H1 (cell line): ENCODE measurements at regions not wholly inside any gene's neighbourhood (a gene's known extent, or its start where the extent isn't known, plus 50 kb on each side); places are given as distances from the start of the nearest gene placed in this dataset.

Experiments used
- CTCF ChIA-PET: fragments of 300-600 bp; sonication (Branson Sonifier 250); formaldehyde crosslinking; loops from one replicate; lab custom pipeline; 2021; ENCODE audit not compliant: partially characterized antibody; lab: Charles Lee
- POLR2A ChIA-PET: fragments of 300-600 bp; sonication (Branson Sonifier 250); formaldehyde crosslinking; loops from one replicate; lab custom pipeline; 2021; ENCODE audit warnings: inconsistent platforms; ENCODE audit not compliant: partially characterized antibody; lab: Charles Lee
- DNase-seq, 2 experiments: peaks; one replicate each; pipeline versions ENCODE4 v3.0.0 to v3.0.0-alpha.2; 2010 to 2022; ENCODE audit warnings: low spot score in 2 of 2, low read depth in 1 of 2, mixed read lengths in 1 of 2
- FAIRE-seq: peaks from 2 replicates; lab custom pipeline; 2011; peaks lifted over from hg19 to GRCh38; lab: Jason Lieb, UNC
- H2AFZ ChIP-seq: 2 replicates; pipeline ENCODE4 v1.8.1; 2012; ENCODE audit warnings: low read length, inconsistent platforms
- H2AK5ac ChIP-seq: 2 replicates; pipeline ENCODE4 v1.6.1; 2013; ENCODE audit warnings: low read depth, low read length
- H2BK120ac ChIP-seq: replicated peaks from 2 replicates; pipeline ENCODE3; 2013; ENCODE audit warnings: low read depth, low read length, inconsistent platforms
- H2BK12ac ChIP-seq: 2 replicates; pipeline ENCODE4 v1.6.1; 2013; ENCODE audit warnings: low read depth, low read length
- H2BK15ac ChIP-seq: 2 replicates; pipeline ENCODE4 v1.6.1; 2013; ENCODE audit warnings: low read length
- H2BK20ac ChIP-seq: 2 replicates; pipeline ENCODE4 v1.6.1; 2013; ENCODE audit warnings: low read length
- H2BK5ac ChIP-seq: 2 replicates; pipeline ENCODE4 v1.6.1; 2013; ENCODE audit warnings: low read depth, low read length
- H3K14ac ChIP-seq: 2 replicates; pipeline ENCODE4 v1.6.1; 2013; ENCODE audit warnings: inconsistent platforms; ENCODE audit not compliant: insufficient read length
- H3K18ac ChIP-seq: 2 replicates; pipeline ENCODE4 v1.6.1; 2013; ENCODE audit warnings: low read length; ENCODE audit errors: extremely low read depth
- H3K23ac ChIP-seq: 2 replicates; pipeline ENCODE4 v1.6.1; 2013; ENCODE audit warnings: inconsistent platforms; ENCODE audit not compliant: insufficient read length
- H3K23me2 ChIP-seq: 2 replicates; pipeline ENCODE4 v1.6.1; 2013; ENCODE audit warnings: low read depth, low read length
- H3K27ac ChIP-seq: 2 replicates; pipeline ENCODE4 v1.6.1; 2011; ENCODE audit warnings: low read depth, low read length, inconsistent platforms
- H3K27me3 ChIP-seq, 4 experiments: replicated peaks in 1 of 4; 1 replicate in 1 of 4; 2 replicates in 3 of 4; pipeline versions ENCODE4 v1.6.1 to v1.8.1; 2011 to 2013; ENCODE audit warnings: low read length in 3 of 4, mild to moderate bottlenecking in 3 of 4, inconsistent platforms in 2 of 4, mixed read lengths in 2 of 4, moderate library complexity in 1 of 4; ENCODE audit not compliant: control insufficient read depth in 3 of 4, insufficient read depth in 3 of 4; ENCODE audit errors: extremely low read depth in 1 of 4
- H3K36me3 ChIP-seq, 4 experiments: 2 replicates each; pipeline versions ENCODE4 v1.6.1 to v1.8.1; 2011 to 2013; ENCODE audit warnings: mild to moderate bottlenecking in 4 of 4, low read length in 3 of 4, moderate library complexity in 2 of 4, control low read depth in 1 of 4, inconsistent platforms in 1 of 4; ENCODE audit not compliant: insufficient read depth in 4 of 4, control insufficient read depth in 2 of 4
- H3K4ac ChIP-seq: replicated peaks from 2 replicates; pipeline ENCODE3; 2013; ENCODE audit warnings: low read length, low read depth, mixed read lengths, inconsistent platforms; ENCODE audit not compliant: insufficient read length
- H3K4me1 ChIP-seq, 4 experiments: replicated peaks in 1 of 4; 1 replicate in 1 of 4; 2 replicates in 3 of 4; pipeline versions ENCODE4 v1.6.1 to v1.8.1; 2011 to 2013; ENCODE audit warnings: low read length in 3 of 4, inconsistent platforms in 2 of 4, mixed read lengths in 1 of 4; ENCODE audit not compliant: insufficient read depth in 4 of 4, control insufficient read depth in 3 of 4
- H3K4me2 ChIP-seq, 2 experiments: 2 replicates each; pipeline versions ENCODE4 v1.6.1 to v1.8.1; 2011 to 2013; ENCODE audit warnings: low read depth in 2 of 2, low read length in 2 of 2, control low read depth in 1 of 2, inconsistent platforms in 1 of 2, mild to moderate bottlenecking in 1 of 2; ENCODE audit not compliant: insufficient read depth in 1 of 2
- H3K4me3 ChIP-seq, 4 experiments: fragments of 200-600, 300-600 bp in 1 of 4; sonication (generic), shearing (Covaris generic), sonication (Bioruptor Twin) in 1 of 4; 2 replicates each; pipeline versions ENCODE4 v1.5.1 to v1.8.1; 2011 to 2016; ENCODE audit warnings: low read length in 4 of 4, low read depth in 3 of 4, control low read depth in 2 of 4, inconsistent platforms in 2 of 4, mild to moderate bottlenecking in 2 of 4, mixed read lengths in 1 of 4, moderate library complexity in 1 of 4; ENCODE audit not compliant: insufficient read depth in 2 of 4; ENCODE audit errors: extremely low read depth in 1 of 4
- H3K56ac ChIP-seq: replicated peaks from 2 replicates; pipeline ENCODE3; 2013; ENCODE audit warnings: low read depth, mild to moderate bottlenecking, mixed read lengths, low read length, inconsistent platforms; ENCODE audit not compliant: insufficient read length
- H3K79me1 ChIP-seq: 2 replicates; pipeline ENCODE4 v1.6.1; 2013; ENCODE audit warnings: low read depth, low read length, control low read depth
- H3K79me2 ChIP-seq, 2 experiments: 2 replicates each; pipeline versions ENCODE4 v1.6.1 to v1.8.1; 2012 to 2013; ENCODE audit warnings: low read length in 2 of 2, mild to moderate bottlenecking in 2 of 2, inconsistent platforms in 1 of 2; ENCODE audit not compliant: insufficient read depth in 2 of 2, control insufficient read depth in 1 of 2
- H3K9ac ChIP-seq, 4 experiments: replicated peaks in 1 of 4; 1 replicate in 1 of 4; 2 replicates in 3 of 4; pipeline versions ENCODE4 v1.6.1 to v1.8.1; 2011 to 2013; ENCODE audit warnings: low read depth in 3 of 4, low read length in 3 of 4, control low read depth in 2 of 4, mild to moderate bottlenecking in 2 of 4, moderate library complexity in 2 of 4, inconsistent platforms in 1 of 4; ENCODE audit errors: extremely low read depth in 1 of 4
- H3K9me3 ChIP-seq, 2 experiments: 2 replicates each; pipeline versions ENCODE4 v1.6.1 to v1.8.1; 2012 to 2013; ENCODE audit warnings: mild to moderate bottlenecking in 2 of 2, moderate library complexity in 2 of 2, control low read depth in 1 of 2, inconsistent platforms in 1 of 2, low read depth in 1 of 2, low read length in 1 of 2, mixed read lengths in 1 of 2; ENCODE audit not compliant: insufficient read depth in 2 of 2
- H4K20me1 ChIP-seq, 2 experiments: replicated peaks in 1 of 2; 2 replicates each; pipeline versions ENCODE3 to v1.8.1; 2011 to 2013; ENCODE audit warnings: inconsistent platforms in 2 of 2, low read length in 2 of 2, mild to moderate bottlenecking in 1 of 2; ENCODE audit not compliant: insufficient read depth in 2 of 2, control insufficient read depth in 1 of 2
- H4K5ac ChIP-seq: 2 replicates; pipeline ENCODE4 v1.6.1; 2013; ENCODE audit warnings: low read length, low read depth, mixed read lengths, inconsistent platforms; ENCODE audit not compliant: insufficient read length
- H4K8ac ChIP-seq: 2 replicates; pipeline ENCODE4 v1.8.0; 2013; ENCODE audit warnings: mild to moderate bottlenecking, moderate library complexity, low read length, inconsistent platforms; ENCODE audit not compliant: insufficient read depth; ENCODE audit errors: extremely low read depth
- H4K91ac ChIP-seq: replicated peaks from 2 replicates; pipeline ENCODE3; 2013; ENCODE audit warnings: low read length, mixed read lengths, inconsistent platforms; ENCODE audit not compliant: insufficient read length
- CREB1 ChIP-seq: IDR thresholded peaks from 2 replicates; pipeline ENCODE4 v1.6.1; 2012; ENCODE audit warnings: inconsistent platforms
- MAX ChIP-seq: IDR thresholded peaks from 2 replicates; pipeline ENCODE4 v1.6.1; 2012; ENCODE audit warnings: inconsistent platforms
- WGBS, 2 experiments: shearing (Covaris generic) in 1 of 2; methylation state at CpG; one replicate each; pipeline versions ENCODE4 v1.1.6 to v1.1.7; 2013 to 2015; ENCODE audit warnings: low lambda C conversion rate in 2 of 2, mixed read lengths in 2 of 2, inconsistent platforms in 1 of 2, low coverage in 1 of 2, missing lambda C conversion rate in 1 of 2; ENCODE audit not compliant: insufficient replicate concordance in 2 of 2, insufficient coverage in 1 of 2, insufficient read length in 1 of 2; ENCODE audit errors: extremely low coverage in 1 of 2, missing lambda C conversion rate in 1 of 2; 5-methylcytosine and 5-hydroxymethylcytosine counted together

- no peak overlapping the region for H3K56ac ChIP-seq
- H2BK12ac ChIP-seq, result peak overlapping the region; percentile 18; the same call in 1 of the 2 replicates
- WGBS, 2 experiments, result 100% methylated on average over 1 of the region's 1 CpG; no CpG with 5 or more reads in 1 of the 2 experiments
- H3K4me2 ChIP-seq, result no peak overlapping the region; a peak in 1 of 4 replicates
- H2BK120ac ChIP-seq, result no peak overlapping the region
- no peaks in the 10 kb centered on the region; the same call in 1 of the 2 replicates for H3K23me2 ChIP-seq
- FAIRE-seq (no peak), DNase-seq (no peak)
- no peak overlapping the region for H3K23ac ChIP-seq
- 0 out of 2 replicates have a peak overlapping the region, but pooled peaks have one; percentile 0 for H2BK5ac ChIP-seq
- no peak overlapping the region for H3K27ac ChIP-seq
- ChIA-PET POLR2A (no interaction called here), CTCF (interaction anchor here (0.9 to 7.2 kb wide), 4 partner anchors 7 to 725 kb away, joined by 3 to 40 read pairs (median 4); no protein-coding TSS in a partner anchor)
- H2AFZ ChIP-seq, result no peak overlapping the region
- H3K4me3 ChIP-seq, result no peak overlapping the region
- no peaks in the 10 kb centered on the region for H3K36me3 ChIP-seq
- H3K27me3 ChIP-seq, result no peaks in the 10 kb centered on the region
- no peak overlapping the region for H3K4ac ChIP-seq
- no peak overlapping the region for H3K14ac ChIP-seq
- H3K79me1 ChIP-seq, result no peaks in the 10 kb centered on the region
- H4K5ac ChIP-seq, result no peak overlapping the region
- no peak overlapping the region; the same call in 1 of the 2 replicates for H2BK15ac ChIP-seq
- H3K18ac ChIP-seq, result no peak overlapping the region
- no peak overlapping the region for H2BK20ac ChIP-seq
- H4K8ac ChIP-seq, result no peak overlapping the region
- H2AK5ac ChIP-seq, result no peak overlapping the region
- TF ChIP-seq CREB1 (no peak), MAX (peak; percentile 71)
- peaks cover 0 to 14% (median 6%) of the 10 kb centered on the region in 4 experiments; a peak in 4 of 7 replicates for H3K4me1 ChIP-seq
- H3K9me3 ChIP-seq, result no peaks in the 10 kb centered on the region
- H3K79me2 ChIP-seq, result no peaks in the 10 kb centered on the region
- no peak overlapping the region for H3K9ac ChIP-seq
- H4K91ac ChIP-seq, result no peak overlapping the region
- H4K20me1 ChIP-seq, result no peaks in the 10 kb centered on the region
Measured at GRCh38 chr14:55749201-55749812, 169.3 kb downstream of the KTN1 start.
